WTC11 (cell line): ENCODE measurements at regions not wholly inside any gene's neighbourhood (a gene's known extent, or its start where the extent isn't known, plus 50 kb on each side); places are given as distances from the start of the nearest gene placed in this dataset.

Experiments
- CREB1 ChIP-seq: sonication (generic); formaldehyde crosslinking; IDR thresholded peaks from 2 replicates; pipeline ENCODE4 v1.8.0; 2023; ENCODE audit warnings: mild to moderate bottlenecking, missing genetic modification reagents
- CREM ChIP-seq: sonication (generic); formaldehyde crosslinking; IDR thresholded peaks from 2 replicates; pipeline ENCODE4 v1.8.1; 2022; ENCODE audit warnings: mild to moderate bottlenecking, missing genetic modification reagents, moderate library complexity
- NFE2L1 ChIP-seq: sonication (generic); formaldehyde crosslinking; IDR thresholded peaks from 2 replicates; pipeline ENCODE4 v1.8.1; 2023; ENCODE audit warnings: missing genetic modification reagents
- TCF7 ChIP-seq: sonication (generic); formaldehyde crosslinking; IDR thresholded peaks from 2 replicates; pipeline ENCODE4 v1.8.0; 2022; ENCODE audit warnings: mild to moderate bottlenecking, low read depth, missing genetic modification reagents, moderate library complexity
- TF ChIP-seq, protein P1 (sequence below): fragments of 200-600 bp; IDR thresholded peaks from 2 replicates; pipeline ENCODE4 v1.8.0; 2022; ENCODE audit warnings: antibody characterized with exemption
- TF ChIP-seq, protein P2 (sequence below): sonication (generic); formaldehyde crosslinking; IDR thresholded peaks from 2 replicates; pipeline ENCODE4 v1.8.1; 2022; ENCODE audit warnings: mild to moderate bottlenecking, moderate library complexity, missing genetic modification reagents

DNA sequence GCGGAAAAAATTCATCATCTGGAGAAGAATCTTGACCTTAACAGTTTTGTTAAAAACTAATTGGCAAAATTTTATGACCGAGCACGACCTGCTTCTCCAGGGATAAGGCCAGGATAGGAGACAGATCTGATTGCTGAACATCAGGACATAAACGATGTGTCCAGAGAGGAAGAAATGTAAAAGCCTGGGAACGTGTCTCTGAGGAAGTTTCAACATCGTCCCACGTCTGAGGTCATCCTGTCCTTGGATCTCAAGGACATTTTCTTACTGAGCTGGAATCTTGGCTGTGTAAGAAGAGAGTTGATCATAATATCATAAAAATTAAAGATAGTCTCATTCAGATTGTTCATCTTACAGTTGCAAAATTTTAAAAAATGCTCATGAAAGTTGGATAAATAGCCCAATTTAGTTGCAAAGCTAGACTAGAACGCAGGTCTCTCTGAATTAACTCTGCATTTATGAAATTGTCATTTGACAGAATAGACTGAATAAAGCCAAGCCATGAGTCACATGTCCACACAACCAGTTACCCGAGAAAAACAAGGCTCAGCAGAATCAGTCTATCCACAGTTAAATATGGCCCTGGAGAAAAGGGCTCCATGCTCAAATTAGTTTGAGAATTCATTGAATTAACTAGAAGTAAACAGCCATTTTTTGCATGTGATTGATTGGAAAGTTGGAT, 120.0 kb upstream of the EGFR start:
- TF ChIP-seq NFE2L1 (CRISPR knock-in tag) (no peak), CREM (CRISPR knock-in tag) (no peak), TCF7 (no peak), CREB1 (no peak)
- TF ChIP-seq, protein P1, sequence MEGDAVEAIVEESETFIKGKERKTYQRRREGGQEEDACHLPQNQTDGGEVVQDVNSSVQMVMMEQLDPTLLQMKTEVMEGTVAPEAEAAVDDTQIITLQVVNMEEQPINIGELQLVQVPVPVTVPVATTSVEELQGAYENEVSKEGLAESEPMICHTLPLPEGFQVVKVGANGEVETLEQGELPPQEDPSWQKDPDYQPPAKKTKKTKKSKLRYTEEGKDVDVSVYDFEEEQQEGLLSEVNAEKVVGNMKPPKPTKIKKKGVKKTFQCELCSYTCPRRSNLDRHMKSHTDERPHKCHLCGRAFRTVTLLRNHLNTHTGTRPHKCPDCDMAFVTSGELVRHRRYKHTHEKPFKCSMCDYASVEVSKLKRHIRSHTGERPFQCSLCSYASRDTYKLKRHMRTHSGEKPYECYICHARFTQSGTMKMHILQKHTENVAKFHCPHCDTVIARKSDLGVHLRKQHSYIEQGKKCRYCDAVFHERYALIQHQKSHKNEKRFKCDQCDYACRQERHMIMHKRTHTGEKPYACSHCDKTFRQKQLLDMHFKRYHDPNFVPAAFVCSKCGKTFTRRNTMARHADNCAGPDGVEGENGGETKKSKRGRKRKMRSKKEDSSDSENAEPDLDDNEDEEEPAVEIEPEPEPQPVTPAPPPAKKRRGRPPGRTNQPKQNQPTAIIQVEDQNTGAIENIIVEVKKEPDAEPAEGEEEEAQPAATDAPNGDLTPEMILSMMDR: no peak
- TF ChIP-seq, protein P2, sequence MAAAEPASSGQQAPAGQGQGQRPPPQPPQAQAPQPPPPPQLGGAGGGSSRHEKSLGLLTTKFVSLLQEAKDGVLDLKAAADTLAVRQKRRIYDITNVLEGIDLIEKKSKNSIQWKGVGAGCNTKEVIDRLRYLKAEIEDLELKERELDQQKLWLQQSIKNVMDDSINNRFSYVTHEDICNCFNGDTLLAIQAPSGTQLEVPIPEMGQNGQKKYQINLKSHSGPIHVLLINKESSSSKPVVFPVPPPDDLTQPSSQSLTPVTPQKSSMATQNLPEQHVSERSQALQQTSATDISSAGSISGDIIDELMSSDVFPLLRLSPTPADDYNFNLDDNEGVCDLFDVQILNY (CRISPR knock-in tag): no peak
